HG03565 (cell line): ENCODE measurements at regions not wholly inside any gene's neighbourhood (a gene's known extent, or its start where the extent isn't known, plus 50 kb on each side); places are given as distances from the start of the nearest gene placed in this dataset.

Source experiments
- ATAC-seq: cut with Tn5 transposase; IDR thresholded peaks from one replicate; pipeline ENCODE4 v1.9.1; 2021; ENCODE audit warnings: mild to moderate bottlenecking, moderate library complexity; ENCODE audit not compliant: unreplicated experiment

DNA sequence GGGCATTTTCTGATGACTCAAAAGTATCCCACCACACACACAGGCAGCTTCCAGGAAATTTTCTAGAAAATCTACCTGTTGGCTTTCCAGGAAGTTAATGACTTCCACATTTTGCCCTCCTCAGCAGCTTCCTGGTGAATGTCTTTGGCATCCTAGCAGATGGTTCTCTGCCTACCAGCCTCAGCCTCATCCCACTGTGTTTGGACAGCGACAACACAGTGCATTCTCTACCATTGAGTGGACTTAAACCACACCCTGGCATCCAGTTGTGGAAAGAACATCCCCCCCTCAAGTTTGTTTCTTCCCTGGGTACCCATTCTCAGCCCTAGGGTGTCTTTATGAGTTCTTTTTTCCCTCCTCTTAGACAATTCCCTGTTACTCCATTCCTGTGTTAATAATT lies 50.8 kb upstream of the GADL1 start:
- no peak for ATAC-seq

DNA sequence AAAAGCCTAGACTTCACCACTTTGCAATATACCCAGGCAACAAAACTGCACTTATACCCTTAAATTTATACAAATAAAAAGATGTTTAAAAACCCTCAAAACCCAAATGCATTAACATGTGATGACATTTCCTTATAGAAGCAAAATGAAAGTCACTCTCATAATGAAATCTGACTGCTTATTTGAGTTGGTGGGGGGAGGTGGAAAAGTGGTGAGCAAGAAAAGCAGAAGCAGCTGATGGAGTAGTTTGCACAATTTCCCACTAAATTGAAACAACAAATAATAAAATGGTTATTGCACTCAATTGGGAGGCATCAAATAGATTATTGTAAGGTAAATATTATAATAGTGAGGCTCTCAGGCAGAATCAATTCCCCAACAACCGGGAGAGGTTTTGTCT lies 54.0 kb upstream of the GADL1 start:
- no peak for ATAC-seq

DNA sequence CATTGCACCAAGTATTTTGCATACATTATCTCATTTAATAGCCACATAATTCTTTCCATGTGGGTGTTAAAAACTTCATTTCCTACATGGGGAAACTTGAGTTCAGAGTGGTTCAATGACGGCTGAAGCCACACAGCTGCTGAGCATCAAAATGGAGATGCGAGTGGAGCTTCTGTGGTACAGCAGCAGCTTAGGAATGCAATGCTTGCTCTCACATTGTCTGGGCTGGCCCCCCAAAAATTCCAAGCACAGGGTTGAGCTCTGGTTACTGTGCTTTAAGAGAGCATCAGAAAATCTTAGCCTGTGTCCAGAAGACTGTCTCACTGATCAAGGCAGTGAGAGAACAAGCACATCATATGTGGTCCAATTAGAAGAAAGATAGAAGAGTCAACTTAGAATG lies 57.4 kb upstream of the GADL1 start:
- no peak for ATAC-seq

DNA sequence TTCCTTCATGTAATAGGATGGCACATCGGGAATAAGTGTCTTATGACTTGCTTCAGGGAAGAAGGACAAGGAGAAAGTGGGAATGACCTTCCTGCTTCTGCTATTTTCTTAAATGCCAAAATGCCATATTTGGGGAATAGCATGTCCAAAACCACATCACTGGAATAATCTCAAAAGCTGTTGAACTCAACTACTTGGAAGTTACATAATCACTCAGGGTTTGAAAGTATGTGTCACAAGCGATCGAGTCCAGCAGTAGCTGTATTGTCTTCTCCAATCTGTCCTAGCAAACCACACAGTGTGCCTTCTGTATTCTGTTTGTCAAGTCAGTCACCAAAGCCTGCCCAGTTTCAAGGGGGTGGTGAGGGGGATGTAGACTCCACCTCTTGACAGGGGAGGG lies 58.3 kb upstream of the GADL1 start:
- ATAC-seq, result no peak

DNA sequence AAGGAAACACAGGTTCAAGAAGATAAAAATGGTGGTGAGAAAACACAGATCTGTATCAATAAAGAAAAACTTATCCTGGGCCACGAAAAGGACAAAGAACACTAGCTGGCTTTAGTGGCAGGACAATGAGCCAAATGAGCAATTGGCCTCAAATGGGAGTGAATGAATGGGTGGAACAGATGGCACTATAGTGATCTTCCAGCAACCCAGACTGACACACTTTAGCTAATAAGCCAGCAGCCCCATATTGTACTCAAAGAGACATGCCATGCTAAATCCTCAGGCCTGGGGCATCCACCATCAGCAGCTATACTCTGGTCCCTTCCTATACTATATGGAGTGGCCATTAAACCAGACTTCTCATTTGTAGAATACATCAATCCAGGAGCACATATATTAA lies 60.0 kb upstream of the GADL1 start:
- ATAC-seq, result no peak

DNA sequence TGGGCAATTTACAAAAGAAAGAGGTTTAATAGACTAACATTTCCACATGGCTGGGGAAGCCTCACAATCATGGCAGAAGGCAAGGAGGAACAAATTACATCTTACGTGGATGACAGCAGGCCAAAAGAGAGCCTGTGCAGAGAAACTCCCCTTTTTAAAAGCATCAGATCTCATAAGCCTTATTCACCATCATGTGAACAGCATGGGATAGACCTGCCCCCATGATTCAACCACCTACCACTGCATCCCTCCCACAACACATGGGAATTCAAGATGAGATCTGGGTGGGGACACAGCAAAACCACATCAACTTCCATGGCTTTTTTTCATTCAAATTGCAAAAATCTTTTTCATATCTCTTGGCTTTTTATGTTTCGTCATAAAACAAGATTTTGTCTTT lies 67.6 kb upstream of the GADL1 start:
- ATAC-seq, result no peak

DNA sequence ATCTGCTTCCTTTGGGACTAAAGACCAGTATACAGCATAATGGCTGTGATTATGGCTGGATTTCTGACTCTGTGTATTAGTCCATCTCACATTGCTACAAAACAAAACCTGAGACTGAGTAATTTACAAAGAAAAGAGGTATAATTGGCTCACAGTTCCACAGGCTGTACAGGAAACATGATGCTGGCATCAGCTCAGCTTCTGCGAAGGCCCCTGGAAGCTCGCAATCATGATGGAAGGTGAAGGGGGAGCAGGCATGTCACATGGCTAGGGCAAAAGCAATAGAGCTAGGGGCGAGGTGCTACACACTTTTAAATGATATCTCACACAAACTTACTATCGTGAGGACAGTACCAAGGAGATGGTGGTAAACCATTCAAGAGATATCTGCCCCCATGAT lies 68.0 kb upstream of the GADL1 start:
- ATAC-seq, result no peak

DNA sequence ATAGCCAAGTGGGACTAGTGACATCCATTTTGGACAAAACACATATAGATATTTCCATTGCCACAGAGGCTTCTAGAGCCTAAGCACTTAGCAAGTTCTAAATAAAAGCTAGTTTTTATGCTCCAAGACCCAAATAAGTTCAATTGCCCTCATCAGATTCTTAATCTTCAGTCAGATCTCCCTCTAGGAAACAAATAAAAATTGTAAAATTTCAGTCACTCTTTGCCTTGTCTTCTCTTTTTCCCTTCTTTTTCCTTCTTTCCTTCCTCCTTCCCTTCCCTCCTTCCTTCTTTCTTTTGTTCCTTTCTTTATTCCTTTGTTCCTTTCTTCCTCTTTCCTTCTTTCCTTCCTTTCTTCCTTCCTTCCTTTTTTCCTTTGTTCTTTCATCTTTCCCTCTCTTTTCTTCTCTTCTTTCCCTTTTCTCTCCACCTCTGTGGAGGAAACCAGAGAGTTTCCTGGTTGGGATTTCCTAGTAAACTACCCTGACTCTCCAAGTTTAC lies 68.8 kb upstream of the GADL1 start:
- no peak for ATAC-seq

DNA sequence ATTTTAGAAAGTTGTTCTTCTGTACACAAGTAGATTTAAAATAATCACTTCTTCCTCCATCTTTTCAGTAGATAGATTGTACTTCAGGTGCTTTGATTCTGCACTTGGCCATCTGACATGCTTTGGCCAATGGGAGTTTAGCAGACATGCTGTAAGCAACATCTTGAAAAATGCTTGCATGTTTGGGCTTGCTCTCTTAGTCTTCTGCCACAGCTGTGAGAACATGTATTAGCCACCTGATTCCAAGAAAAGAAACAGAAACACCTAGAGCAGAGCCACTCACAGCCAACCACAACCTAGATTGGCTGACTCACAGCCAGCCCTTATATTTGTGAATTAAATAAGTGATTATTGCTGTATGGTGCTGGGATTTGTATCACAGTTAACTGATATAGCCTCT lies 70.2 kb upstream of the GADL1 start:
- ATAC-seq, result peak; percentile 97

DNA sequence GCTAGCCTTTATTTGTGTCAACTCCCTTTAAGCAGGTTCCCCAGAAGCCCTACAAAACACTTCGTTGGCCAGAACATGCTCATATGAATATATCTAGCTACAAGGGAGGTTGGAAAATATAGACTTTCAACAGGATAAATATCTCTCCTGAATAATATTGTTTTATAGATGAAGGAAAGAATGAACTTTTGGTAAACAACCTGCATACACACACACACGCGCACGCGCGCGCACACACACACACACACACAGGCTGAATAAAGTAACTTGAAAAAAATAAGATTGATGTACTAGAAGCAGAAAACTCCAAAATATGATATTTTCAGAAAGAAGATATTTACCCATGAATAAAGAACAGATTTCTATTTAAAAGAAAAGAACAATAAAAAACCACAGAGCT lies 72.4 kb upstream of the GADL1 start:
- no peak for ATAC-seq

DNA sequence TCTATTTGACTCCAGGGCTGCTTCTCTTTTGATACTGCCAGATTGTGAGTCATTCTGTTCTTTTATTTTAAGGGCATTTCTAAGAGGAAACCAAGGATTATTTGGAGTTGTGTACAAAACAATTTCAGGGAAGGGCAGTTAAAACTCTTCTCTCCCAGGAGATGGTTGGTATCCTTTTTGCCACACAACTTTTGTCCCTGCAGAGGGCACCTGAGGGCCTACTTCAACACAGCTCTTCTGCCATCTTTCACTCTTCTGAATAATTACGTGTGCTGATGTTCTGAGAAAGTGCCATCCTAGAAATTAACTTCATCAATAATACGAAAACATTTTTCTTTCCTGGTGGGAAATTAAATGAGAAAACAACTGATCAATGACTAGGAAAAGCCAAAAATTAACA lies 75.7 kb upstream of the GADL1 start:
- no peak for ATAC-seq

DNA sequence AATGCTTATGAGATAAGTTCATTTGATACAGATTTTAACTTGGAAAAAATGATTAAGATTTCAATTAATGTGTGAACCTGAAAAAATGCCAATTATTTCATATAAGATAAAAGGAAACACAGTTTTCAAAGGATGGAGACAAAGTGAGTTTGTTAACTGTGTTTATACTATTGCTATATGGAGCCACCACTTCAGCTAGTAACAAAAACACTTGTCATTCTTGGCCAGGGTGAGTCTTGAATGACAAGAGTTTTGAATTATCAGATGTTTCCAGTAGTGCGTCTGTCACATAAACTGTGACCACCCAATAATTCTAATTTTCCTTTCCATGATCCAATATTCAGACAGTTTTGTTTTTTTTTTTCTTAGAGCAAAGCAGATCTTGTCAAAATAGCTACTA lies 78.0 kb upstream of the GADL1 start:
- no peak for ATAC-seq

DNA sequence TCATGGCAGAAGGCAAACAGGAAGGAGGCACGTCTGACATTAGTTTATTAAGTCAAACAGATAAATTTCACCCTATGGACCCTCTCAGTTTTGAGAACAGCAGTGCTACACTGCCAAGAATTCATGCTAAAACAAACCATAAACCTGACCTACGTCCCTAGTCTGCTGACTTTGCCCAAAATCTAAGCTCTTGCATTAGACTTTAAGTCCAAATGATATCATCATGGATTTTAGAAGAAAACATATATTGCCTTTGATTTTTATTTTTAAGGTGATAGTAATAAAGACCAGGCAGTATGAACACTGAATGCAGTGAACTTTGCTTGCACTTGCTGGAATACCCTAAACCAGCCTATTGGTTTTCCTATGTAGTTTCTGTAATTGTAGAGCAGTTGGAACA lies 79.6 kb upstream of the GADL1 start:
- ATAC-seq, result no peak

DNA sequence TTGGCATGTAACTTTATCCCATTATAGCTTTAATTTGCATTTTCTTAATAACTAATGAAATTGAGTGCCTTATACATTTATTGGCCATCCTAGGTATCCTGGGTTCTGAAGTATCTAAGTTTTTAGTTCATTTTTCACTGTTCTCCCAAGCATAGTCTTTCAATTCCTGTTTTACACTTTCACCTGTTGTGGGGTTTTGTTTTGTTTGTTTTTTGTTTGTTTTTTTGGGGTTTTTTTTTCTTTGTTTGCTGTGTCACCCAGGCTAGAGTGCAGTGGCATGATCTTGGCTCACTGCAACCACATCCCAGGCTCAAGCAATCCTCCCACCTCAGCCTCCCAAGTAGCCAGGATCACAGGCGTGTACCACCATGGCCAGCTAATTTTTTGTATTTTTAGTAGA lies 83.1 kb upstream of the GADL1 start:
- no peak for ATAC-seq

DNA sequence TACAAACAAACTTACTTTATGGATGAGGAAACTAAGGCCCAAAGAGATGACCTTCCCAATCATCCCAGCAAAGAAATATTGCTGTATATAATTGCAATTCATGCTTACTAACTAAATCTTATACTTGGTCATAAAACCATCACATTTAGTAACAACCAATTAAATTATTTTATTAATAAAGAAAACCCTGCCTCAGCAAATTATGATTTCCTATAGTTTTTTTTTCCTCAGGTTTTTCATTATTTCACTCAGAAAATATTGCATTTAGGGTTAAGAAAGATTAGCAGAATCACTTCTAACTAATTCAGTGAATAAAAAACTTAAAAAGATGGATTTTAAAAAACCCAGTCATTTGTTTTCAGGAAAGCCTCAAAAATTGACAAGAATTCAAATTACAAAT lies 86.5 kb upstream of the GADL1 start:
- ATAC-seq, result no peak

DNA sequence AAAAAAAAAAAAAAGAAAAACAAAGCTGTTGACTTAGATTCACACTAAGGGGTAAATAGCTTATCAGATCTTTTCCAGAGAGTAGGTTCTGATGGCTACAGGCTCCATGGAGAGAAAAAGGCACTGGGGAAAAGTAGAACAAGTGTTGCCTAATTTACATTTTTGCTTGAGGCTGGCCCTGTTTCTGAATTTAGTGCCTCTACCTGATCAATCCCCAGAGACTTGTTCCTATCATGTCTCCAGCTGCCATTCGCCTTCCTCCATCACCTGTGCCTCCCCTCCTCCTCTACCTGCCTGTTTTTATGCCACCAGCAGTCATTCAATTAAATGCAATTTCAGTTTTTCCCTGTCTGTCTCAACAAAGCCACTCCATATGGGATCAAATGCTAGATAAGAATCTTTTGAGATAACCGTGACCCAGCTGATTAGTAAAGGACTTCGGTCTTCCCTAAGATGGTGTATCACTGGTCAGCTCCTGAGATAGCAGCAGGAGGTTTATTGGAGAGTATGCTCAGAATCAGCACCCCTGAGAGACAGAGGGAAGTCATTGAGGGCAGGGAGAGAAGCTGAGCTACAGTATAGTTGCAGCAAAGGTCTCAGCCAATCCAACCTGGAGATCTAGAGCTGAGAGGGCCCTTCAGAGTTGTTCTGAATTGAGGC lies 88.1 kb upstream of the GADL1 start:
- no peak for ATAC-seq

DNA sequence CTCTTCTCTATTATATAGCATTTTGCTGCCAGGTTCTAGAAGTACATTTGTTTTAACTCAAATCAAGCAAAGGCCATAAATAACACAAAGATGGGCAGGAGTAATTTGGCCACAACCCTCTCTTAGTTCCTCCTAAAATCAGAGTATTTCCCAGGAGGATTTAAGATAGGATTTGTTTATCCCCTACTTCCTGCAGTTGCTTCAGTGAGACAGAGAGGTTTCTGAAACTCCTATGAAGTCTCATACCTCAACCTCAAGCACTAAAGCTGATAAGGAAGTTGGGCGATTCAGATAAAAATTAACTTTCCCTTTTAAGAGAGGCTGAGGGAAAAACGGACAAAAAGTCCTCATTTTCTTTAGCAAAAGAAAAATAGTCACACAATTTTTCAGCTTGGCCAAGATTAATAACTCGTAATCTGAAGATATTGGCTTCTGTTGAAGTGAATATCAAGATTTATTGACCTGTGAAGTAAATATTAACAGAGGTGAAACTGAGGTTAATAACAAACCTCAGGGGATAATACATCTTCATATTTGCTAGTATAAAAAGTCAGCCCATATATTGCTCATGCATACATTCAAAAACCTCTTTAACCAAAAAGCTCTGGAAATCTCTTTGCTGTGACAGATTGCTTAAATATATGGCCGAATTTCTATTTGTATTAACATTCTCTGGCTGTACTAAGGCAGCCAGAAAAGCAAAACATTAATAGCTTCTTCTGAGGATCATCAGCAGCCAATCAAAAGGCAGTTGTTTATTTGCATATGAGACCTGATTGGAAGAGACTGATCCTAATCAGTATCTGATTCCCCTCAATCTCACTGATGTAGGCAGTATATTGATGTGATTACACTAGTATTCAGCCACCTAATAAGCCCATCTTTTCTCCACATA lies 90.6 kb upstream of the GADL1 start:
- no peak for ATAC-seq

DNA sequence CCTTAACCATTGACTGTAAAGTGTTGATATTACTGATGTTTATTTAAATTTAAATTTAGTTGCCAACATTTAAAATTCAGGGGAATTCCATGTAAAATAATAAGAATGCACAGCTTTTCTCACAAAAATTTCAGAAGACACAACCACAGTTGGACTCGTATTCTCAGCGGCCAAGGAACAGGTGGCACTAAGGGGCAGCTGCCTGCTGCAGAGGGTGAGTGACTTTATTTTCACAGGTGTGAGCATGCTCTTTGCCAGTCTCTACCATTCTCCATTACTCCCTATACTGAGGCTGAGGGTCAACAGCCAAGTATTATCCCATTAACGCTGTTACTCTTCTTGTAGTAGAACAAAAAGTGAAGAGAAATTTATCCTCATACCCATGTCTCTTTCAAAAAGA lies 92.1 kb upstream of the GADL1 start:
- ATAC-seq, result no peak

DNA sequence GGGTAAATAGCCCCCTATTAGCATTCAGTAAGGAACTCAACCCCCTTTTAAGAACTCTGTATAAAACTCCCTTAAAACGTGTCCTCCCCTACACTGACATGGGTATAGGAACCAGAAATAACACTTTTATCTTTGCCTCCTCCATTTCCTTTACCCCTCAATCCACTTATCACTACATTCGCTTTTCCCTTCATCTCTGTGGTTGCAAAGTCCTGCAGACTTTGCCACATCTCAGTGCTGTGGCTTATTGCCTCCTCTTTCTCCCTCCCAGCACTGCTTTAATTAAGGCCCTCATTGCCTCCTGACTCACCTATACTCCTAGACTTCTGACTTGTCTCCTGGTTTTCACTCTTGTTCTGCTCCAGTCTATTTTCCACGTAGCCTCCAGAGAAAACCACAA lies 94.3 kb upstream of the GADL1 start:
- ATAC-seq, result no peak

DNA sequence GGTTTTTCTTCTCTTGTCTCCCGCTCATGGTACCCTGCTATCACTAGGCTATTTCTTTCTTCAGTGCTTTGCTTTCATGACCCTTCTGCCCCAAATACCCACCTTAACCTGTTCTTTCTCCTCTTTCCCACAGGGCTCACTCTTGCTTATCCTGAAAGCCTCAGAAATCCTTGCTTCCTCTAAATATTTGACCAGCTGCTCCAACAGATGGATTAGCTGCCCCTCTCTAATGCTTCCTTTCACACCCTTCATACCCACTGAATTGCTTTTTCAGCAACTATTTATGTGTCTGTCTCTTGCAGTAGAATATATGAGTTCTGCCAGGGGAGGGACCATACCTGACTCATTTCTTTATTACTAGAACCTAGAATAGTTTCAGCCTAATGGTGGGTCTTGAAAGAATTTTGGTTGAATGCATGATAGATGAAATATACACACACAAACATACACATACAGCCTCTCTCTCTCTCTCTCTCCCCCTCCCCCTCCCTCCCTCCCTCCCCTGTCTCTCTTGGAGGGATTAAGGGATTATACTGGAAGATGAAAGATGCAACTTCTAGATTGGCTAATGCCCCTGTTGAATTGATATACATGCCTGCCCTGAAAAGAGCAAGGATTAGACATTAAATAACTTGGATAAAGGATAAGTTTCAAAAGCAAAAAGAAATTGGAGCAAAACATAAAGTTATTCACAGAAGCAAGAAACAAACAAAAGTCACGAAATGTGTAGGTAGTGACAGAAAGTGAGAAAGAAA lies 95.0 kb upstream of the GADL1 start:
- no peak for ATAC-seq

DNA sequence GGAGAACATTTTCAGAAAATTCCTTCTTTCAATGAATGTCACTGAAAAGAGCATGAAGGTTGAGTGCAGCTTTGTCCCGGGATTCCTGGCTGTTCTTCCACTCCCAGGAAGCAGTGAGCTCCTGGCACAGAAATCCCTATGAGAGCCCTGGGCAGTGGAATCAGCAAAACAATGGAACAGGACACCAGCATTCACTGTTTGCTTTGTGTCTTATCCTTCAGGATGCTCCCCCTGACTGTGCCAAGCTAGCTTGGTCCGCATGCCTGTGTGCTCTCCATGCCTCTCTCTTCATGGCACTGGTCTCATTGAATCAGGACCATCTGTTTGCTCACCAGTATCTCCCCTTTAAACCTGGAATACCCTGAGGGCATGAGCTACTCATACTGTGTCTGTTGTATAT lies 102.0 kb upstream of the GADL1 start:
- ATAC-seq, result no peak

DNA sequence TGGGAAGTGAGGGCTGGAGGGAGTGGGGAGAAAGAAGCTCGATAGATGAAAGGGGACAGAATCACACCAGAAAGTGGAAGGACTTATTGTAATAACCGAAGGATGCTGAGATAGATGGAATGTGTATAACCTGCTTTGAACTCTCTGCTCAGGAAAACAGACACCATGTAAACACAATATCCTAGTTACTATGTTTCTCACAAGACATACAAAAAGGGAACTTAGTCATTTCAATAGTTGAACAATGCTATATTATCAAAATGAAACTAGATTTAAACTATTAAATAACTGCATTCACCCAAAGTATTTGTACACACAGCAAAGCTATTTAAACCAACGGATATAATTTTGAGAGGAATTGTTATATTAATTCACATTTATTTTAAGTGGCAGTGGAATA lies 108.3 kb upstream of the GADL1 start:
- peak; percentile 66 for ATAC-seq
